GM19023 (cell line): ENCODE measurements at regions not wholly inside any gene's neighbourhood (a gene's known extent, or its start where the extent isn't known, plus 50 kb on each side); places are given as distances from the start of the nearest gene placed in this dataset.
"Not testable (repeated sequence)": the region's sequence is repeated elsewhere in the genome, so short reads cannot be mapped to it uniquely, and the experiment has no call there.

Experiments
- ATAC-seq: cut with Tn5 transposase; IDR thresholded peaks from one replicate; pipeline ENCODE4 v1.9.1; 2021; ENCODE audit warnings: mild to moderate bottlenecking, moderate library complexity; ENCODE audit not compliant: unreplicated experiment

DNA sequence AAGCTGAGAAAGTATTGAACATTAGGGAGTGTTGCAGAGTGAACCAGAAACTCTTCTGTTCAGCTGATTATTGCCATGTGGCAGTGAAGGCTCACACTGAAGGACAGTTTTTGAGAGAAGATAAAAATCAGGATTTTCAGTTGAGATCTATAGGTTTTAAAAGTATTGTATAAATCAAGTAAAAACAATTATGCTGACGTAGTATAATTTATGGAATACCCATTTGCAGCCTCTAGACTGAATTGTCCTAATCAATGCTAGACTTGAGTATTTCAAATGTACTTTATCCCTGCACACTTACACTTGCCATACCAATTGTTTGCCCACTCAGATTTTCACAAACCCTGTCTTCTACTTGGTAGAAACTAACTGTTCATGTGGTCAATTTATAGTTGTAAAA lies 245.8 kb downstream of the FRK start:
- ATAC-seq: no peak

DNA sequence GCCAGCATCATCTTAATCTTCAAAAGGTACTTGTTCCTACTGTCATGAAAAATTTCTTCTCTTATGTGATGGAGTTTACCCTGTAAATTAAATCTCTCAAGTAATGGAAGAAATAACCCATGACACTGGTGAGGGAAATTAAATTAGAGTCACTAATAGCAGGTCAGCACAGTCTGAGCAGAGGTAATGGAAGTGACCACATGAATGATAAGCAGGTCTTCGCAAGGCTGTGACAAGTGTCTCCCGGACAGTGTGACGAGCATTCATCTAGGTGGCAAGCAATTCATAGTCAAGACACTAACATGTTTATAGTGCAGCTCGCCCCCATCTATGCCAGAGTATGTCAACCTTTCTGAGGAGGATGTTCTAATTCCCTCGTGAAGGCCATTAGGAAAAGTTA lies 249.2 kb downstream of the FRK start:
- ATAC-seq: no peak

DNA sequence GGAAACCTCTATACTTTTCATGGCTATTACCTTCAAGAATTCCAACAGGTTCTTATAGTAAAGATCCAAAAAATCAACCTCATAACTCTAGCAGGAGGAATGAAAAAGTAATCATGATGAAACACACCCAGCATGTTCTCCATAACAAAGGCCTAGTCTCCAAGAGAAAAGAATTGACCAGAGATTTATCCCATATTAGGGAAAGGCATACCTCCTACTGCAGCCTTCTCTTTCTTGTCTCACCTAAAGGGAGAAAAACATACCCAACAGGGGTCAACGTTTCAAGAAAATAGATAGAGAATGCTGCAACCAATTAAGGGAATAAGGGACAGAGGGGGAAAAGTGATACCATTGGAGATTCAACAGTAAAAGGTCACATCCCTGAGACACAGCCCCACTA lies 262.5 kb downstream of the FRK start:
- ATAC-seq: no peak

DNA sequence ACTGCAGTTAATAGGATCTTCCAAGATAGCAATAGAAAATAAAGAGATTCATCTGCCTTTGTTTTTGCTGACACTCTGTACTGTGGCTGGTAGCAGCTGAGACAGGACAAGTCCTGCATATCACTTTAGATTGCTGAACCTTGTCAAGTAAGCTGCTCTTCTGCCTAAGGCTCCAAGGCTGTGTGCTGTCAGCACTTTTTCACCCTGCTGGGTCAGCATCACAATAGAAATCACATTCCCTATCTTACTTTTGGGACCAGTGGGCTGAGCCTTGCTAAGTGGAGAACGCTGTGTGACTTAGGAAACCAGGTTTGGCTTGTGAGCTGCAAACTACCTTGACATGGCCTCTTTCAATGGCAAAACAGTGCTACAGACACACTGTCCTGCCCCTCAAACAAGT lies 263.9 kb downstream of the FRK start:
- ATAC-seq: no peak

DNA sequence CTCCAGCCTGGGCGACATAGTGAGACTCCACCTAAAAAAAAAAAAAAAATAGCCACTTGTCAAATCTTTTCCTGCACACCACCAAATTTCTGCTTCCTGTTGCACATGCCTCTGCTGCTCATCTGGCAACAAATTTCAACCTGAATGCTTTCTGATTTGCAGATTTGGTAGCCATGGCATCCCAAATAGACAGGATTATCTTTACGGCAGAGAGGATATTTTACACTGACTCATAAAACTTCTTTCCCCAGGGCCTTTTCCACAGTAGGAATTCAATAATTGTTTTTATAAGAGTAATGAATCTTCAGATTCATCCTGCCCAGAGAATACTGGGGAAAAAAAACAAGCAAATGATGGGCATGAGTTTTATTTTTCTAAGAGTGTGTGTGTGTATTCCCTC lies 264.6 kb downstream of the FRK start:
- ATAC-seq: no peak

DNA sequence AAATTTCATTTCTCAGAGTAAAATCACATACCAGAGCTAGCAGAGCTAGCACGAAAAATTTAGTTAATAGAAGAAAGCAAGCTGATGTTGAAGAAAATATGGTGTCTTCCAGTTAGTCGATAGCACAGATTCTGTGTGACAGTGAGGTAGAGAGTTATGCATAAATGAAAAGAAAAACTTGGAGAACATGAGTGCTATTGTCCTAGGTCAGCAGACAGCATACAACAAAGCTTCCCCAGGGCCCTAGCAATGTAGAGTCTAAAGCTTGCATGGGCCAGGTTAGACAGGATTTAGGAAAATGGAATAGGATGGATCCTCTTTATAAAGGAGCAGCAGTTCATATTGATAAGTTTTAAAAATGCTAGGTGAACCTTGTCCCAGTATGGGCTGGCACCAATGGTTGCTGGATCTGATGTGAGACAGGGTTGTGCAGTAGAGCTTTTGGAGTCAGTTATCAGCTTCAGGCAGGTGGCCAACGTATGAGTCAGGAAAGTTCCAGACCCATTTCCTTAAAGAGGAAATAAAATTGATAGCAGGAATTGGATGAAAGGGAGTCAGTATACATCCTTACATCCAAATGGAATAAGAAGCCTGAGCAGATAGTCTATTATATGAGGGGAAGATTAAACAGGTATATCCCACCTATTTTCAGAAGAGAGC lies 277.2 kb downstream of the FRK start:
- ATAC-seq: no peak

DNA sequence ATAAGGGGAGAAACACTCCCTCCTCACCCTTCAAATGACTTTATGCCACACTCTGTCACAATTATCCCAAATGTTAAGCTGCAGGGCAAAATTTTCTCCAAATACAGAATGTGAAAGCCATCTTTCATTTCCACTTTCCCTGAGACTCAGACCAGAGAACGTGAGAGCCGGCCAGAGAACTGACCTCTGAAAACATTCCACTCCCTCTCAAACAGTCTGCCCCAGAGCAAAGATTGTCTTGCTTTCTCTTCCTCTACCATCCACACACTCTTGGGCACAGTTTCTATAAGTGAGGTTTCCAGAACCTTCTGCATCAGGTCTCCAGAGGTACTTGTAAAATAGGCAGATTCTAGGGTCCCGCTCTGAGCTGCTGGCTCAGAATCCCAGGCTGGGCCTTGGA lies 278.1 kb downstream of the FRK start:
- no peak for ATAC-seq

DNA sequence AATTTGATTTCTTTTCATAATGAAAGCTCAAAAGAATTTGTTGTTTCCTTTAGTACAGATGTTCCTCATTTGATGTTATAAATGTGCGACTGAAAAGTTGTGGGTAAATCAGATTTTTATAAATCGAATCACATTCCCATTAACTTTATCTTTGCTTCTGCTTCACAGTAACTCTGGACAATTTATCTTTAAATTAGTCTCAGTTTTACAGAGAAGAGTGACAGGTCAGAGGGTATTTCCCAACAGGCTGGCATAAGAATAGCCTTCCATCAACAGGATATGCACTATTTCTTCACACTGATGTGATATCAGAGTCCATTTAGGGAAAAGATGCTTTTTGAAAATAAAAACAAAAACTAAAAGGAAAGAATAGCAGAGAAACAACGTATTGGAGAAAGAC lies 286.9 kb downstream of the FRK start:
- no peak for ATAC-seq

DNA sequence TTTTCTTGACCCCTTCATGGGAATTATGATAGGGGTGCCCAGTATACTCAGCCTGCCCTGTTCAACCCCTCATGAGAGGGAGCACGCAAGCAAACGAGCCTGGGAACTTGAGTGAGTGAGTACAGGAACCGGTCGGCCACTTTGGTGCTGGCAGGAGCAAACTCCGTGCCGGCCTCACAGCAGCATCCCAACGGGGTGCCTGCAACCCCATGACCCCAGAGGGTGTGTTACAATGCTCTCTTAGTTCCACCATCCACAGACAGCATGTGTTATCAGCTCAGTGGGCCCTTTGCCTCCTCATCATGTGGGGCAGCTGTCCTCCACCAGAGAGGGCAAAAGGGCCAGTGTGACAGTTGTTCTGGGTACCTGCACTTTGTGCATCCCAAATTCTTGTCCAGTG lies 289.8 kb downstream of the FRK start:
- ATAC-seq: no peak

DNA sequence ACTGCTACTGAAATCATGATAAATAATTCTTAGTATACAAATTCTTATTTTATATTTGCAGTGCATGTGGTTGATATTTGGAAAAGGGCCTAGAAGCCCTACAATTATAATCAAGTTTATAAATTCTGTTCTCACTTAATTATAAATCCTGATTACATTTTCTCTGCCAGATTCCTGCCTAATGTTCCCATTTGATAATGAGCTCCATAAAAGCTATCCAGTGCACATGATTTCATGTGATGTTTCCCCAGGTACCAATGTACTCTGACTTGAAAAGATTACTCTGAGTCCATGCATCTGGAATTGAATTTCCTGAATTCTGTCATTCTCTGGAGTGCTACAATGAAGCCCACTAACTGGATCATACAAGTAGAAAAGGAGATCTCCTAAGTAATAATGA lies 292.2 kb downstream of the FRK start:
- no peak for ATAC-seq

DNA sequence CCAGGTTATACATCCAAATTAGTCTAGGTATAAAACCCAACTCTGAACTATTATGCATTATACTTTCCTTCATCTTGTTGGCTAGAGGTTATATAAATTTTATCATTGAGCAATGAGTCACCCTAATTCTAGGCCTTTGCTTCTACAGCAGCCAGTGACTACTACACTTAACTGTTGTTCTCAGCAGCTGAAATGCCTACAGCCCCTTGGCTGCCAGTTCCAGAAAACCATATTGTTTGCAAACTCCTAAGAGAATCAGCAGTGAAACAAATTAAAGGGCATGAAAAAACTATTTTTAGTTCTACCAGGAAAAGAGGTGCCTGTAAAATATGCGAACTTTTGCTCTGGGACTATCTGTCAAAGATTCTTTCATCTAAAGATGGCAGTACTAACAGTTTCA lies 292.8 kb downstream of the FRK start:
- ATAC-seq: no peak

DNA sequence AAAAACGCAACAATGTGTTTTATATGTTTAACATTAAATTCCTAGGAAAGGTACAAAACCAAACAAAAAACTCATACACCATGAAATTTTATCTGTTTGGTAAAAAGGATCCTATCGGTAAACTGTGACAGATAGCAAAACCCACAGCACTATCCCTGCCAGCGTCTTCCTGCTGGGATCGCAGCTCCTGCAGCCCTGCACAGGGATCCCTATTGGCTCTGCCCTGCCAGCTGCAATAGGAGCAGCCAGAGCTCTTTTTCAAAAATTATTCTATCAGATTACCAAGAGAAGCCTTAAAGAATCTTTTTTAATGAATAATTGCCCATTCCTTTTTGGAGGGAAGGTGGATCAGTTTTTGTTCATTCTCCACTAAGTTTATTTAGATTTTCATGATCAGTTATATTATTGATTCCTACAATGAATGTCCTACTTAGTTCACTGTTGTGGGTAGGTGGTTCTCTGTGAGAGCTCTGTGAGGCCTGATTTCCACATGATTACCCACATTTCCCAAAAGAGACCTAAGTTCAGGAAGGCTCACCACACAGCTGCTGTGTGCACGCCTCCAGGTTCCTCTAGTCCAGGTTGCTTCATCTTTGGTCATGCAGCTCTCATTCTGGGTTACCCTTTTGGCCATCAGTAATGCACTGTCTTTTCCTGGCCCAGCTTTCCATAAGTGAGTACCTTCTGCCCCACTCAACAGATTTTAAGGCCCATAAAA lies 293.8 kb downstream of the FRK start:
- ATAC-seq: no peak

DNA sequence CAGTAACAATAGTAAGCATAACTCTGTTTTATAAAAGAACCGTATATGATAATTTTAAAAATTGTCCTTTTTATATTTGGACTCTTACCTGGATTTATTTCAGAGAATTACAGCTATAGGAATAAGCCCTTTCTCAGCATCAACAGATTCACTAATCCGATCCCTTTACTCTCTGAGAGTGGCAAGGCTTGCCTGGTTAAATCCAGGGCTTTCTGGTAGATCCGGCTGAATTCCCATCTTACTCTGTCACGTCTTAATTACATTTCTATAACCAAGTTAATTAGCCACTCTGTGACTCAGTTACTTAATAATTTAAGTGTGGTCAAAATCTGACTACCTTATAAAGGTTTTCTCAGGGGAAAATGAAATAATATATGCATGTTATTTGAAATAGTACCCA lies 294.7 kb downstream of the FRK start:
- no peak for ATAC-seq

DNA sequence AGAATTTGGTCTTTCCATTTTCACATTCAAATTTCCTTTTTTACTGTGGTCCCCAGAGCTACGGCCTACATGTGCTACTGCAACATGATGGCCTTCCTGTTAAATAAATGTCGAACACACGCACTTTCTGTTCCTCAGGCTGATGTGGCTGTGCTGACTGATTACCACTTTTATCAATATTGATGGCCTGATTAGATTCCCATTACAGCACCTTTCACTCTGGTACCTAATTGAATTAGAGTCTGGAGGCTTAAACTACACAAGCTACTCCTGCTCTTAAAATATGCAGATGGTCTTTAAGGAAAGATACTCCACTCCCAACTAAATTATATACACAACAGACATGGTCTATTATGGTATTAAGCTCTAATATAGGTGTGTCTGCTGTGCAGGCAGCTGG lies 301.6 kb downstream of the FRK start:
- ATAC-seq: no peak

DNA sequence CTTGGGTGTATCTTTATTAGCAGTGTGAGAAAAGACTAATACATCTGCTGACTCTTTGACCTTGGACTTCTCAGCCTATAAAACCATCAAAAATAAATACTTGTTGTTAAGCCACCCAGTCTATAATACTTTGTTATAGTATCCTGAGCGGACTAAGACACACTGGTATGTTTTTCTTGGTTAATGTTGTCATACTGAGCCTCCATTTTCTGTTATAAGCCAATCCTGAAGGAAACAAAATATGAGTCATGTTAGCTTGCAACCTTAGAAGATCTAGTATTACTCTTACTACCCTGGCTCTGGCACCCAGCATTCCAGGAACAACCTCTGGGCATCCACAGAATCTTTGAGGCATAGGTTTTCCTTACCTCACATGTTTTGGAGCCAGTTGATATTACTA lies 307.2 kb downstream of the FRK start:
- no peak for ATAC-seq

DNA sequence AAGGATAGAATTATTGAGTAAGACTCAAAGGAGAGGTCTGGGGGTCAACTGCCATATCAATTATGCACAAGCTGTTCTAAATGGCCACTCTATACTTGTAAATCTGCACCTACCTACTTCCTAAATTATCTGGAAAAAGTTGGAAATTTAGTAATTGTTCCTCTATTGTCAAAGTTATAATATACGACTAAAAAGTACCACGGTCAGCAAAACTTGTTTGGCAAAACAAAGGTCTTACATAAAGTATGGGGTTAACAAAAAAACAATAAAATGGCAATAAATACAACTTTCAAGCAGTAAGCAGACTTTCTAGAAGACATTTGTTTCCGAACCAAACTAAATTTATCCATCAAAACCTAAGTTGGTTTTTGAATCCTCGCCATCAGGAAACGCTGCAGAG lies 309.7 kb downstream of the FRK start:
- no peak for ATAC-seq

DNA sequence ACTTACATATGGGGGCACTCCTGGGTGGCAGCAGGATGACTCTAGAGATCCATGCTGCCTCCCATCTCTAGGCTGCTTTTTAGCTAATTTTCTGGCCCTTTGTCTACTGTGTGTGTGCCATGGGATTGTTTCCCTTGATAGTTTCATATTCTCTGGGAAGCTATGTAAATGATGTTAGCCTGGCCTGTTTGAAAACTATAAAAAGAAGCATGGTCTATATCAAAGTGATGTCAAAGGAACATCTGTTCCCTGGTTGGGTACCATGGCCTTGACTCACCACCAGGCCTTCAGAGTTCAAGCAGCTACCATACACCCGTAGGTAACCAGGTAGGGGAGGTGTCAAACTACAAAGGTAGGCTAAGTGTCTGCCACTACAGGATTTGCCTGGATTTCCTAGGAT lies 310.4 kb downstream of the FRK start:
- ATAC-seq: no peak

DNA sequence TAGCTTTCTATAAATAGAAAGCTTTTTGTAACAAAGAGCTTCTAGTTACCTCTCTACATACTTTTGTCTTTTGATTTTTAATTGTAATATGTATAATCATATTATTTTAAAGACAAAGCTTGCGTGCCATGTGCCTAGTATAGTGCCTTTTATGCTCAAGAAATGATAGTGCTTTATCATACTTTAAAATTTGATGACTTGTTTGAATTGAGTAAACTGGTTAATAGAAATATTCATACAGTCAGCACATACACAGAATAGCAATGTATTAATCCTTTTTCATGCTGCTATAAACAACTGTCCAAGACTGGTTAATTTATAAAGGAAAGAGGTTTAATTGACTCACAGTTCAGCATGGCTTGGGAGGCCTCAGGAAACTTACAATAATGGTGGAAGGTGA lies 313.0 kb downstream of the FRK start:
- ATAC-seq: no peak

DNA sequence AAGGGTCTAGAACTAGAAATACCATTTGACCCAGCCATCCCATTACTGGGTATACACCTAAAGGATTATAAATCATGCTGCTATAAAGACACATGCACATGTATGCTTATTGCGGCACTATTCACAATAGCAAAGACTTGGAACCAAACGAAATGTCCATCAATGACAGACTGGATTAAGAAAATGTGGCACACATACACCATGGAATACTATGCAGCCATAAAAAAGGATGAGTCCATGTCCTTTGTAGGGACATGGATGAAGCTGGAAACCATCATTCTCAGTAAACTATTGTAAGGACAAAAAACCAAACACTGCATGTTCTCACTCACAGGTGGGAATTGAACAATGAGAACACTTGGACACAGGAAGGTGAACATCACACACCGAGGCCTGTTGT lies 314.1 kb downstream of the FRK start:
- ATAC-seq: not testable (repeated sequence)

DNA sequence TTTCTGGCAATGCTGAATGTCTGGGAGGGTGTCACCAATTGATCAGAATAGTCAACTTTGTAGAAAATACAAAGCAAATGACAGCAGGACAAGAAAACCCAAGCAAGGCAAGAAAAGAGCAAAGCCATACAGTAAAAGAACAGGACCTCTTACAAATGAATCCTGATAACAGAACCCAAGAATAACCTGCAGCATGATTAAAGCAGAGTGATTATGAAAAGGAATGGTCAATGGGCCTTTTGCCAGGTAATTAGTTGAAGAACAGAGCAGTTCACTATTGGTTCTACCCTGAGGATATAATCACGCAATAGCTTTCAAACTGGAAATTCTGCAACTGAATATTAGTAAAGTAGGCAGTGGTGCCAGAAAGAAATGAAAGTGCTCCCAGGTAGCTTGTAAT lies 319.8 kb downstream of the FRK start:
- ATAC-seq: no peak

DNA sequence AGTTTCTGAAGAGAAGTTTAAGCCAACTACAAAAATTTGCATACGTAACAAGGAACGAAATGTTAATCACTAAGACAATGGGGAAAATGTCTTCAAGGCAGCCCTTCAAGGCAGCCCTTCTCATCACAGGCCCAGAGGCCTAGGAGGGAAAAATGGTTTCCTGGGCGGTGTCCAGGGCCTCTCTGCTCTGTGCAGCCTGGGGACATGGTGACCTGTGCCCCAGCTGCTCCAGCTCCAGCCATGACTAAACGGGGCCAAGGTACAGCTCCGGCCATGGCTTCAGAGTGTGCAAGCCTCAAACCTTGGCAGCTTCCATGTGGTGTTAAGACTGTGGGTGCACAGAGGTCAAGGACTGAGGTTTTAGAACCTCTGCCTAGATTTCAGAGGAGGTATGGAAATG lies 325.1 kb downstream of the FRK start:
- ATAC-seq: no peak

DNA sequence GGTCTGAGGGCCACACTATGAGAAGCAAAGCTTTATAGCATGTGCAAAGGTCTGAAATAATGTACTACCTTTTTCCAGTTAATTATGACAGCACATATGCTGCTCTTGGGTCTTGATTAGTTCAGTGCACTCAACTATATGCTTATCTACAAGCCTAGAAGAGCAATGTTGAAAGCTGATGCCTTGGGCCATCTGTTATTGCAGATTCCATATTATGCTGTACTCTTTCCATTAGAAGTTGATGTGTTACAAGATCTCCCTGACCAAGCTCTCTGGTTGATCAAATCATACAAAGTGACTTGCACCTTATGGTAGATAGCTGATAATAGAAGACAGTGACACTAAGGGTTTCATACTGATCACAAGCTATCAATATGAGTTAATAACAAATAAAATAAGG lies 327.3 kb downstream of the FRK start:
- ATAC-seq: no peak

DNA sequence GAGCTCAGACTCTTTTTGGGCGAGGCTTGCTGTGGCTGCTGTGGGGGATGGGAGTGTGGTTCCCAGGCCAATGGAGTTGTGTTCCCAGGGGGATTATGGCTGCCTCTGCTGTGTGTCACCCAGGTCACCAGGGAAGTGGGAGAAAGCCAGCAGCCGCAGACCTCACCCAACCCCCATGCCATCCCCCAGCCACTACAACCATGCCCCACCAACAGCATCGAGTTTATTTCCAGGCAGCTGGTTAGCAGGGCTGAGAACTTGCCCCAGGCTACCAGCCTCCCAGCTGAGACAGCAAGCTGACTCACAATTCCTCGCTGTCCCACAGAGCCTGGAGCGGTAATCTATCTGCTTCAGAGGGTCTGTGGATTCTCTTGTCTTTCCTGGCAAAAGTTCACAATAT lies 331.7 kb downstream of the FRK start:
- ATAC-seq: no peak
